ENCODE measurements at regions not wholly inside any gene's neighbourhood (a gene's known extent, or its start where the extent isn't known, plus 50 kb on each side); places are given as distances from the start of the nearest gene placed in this dataset.

- H3K27me3 Mint-ChIP-seq (ENCODE audit: low read depth, poor library complexity): peaks cover 12% of the 10 kb centered on the region
- peaks cover 16% of the 10 kb centered on the region for H3K36me3 Mint-ChIP-seq (ENCODE audit: low read depth)
- H3K9me3 Mint-ChIP-seq: peaks cover 35% of the 10 kb centered on the region
- peaks cover 30% of the 10 kb centered on the region for H3K4me1 Mint-ChIP-seq
- no peak overlapping the region for H3K27ac Mint-ChIP-seq
- DNase-seq: no peak
- no peak overlapping the region for H3K4me3 Mint-ChIP-seq
- no peak for TF ChIP-seq CTCF (IDR thresholded peaks at IDR 0.05)
Measured at GRCh38 chr16:86974120-86974519, 343.1 kb downstream of the C16orf95 start.

GRCh38 chr16:86975445-86975844 is 341.7 kb downstream of the C16orf95 start:
- TF ChIP-seq CTCF (IDR thresholded peaks at IDR 0.05): no peak
- Mint-ChIP-seq H3K9me3 (peaks cover 31% of the 10 kb centered on the region), H3K36me3 (ENCODE audit: low read depth) (peaks cover 16% of the 10 kb centered on the region), H3K4me1 (peaks cover 33% of the 10 kb centered on the region), H3K27me3 (ENCODE audit: low read depth, poor library complexity) (peaks cover 23% of the 10 kb centered on the region), H3K4me3 (peak overlapping the region; percentile 29), H3K27ac (peak overlapping the region; percentile 44)
- peak; percentile 45 for DNase-seq

GRCh38 chr16:86977076-86977676 is 340.0 kb downstream of the C16orf95 start:
- peaks cover 30% of the 10 kb centered on the region for H3K27me3 Mint-ChIP-seq (ENCODE audit: low read depth, poor library complexity)
- H3K9me3 Mint-ChIP-seq: peaks cover 28% of the 10 kb centered on the region
- TF ChIP-seq CTCF (IDR thresholded peaks at IDR 0.05): no peak
- peak overlapping the region; percentile 54 for H3K4me3 Mint-ChIP-seq
- DNase-seq: no peak
- H3K27ac Mint-ChIP-seq: no peak overlapping the region
- peaks cover 40% of the 10 kb centered on the region for H3K4me1 Mint-ChIP-seq
- peaks cover 16% of the 10 kb centered on the region for H3K36me3 Mint-ChIP-seq (ENCODE audit: low read depth)

GRCh38 chr16:86978445-86979030 is 338.7 kb downstream of the C16orf95 start:
- Mint-ChIP-seq H3K4me1 (peaks cover 47% of the 10 kb centered on the region), H3K27ac (no peak overlapping the region), H3K36me3 (ENCODE audit: low read depth) (peaks cover 7% of the 10 kb centered on the region), H3K4me3 (no peak overlapping the region), H3K27me3 (ENCODE audit: low read depth, poor library complexity) (peaks cover 43% of the 10 kb centered on the region), H3K9me3 (peaks cover 17% of the 10 kb centered on the region)
- TF ChIP-seq CTCF (IDR thresholded peaks at IDR 0.05): no peak
- DNase-seq: no peak

GRCh38 chr16:86979061-86979460 is 338.1 kb downstream of the C16orf95 start:
- Mint-ChIP-seq H3K4me3 (no peak overlapping the region), H3K27ac (no peak overlapping the region), H3K9me3 (peaks cover 11% of the 10 kb centered on the region), H3K27me3 (ENCODE audit: low read depth, poor library complexity) (peaks cover 44% of the 10 kb centered on the region), H3K4me1 (peaks cover 51% of the 10 kb centered on the region), H3K36me3 (ENCODE audit: low read depth) (peaks cover 5% of the 10 kb centered on the region)
- no peak for DNase-seq
- TF ChIP-seq CTCF (IDR thresholded peaks at IDR 0.05): no peak

Data from nephron progenitor cell (in vitro differentiated cells).